ENCODE measurements at regions not wholly inside any gene's neighbourhood (a gene's known extent, or its start where the extent isn't known, plus 50 kb on each side); places are given as distances from the start of the nearest gene placed in this dataset.

GRCh38 chr9:18146329-18146728 is 327.6 kb upstream of the ADAMTSL1 start:
- no peak for TF ChIP-seq POLR2A (IDR thresholded peaks at IDR 0.05)
- no peak for TF ChIP-seq CTCF (IDR thresholded peaks at IDR 0.05 in 4 of 5, conservative IDR thresholded peaks at IDR 0.05 in 1 of 5)
